GM08714 (cell line): ENCODE measurements at regions not wholly inside any gene's neighbourhood (a gene's known extent, or its start where the extent isn't known, plus 50 kb on each side); places are given as distances from the start of the nearest gene placed in this dataset.

Source experiments
- H3K4me3 ChIP-seq: fragments of 200-500 bp; sonication (Bioruptor generic); 2 replicates; pipeline ENCODE4 v1.5.1; 2014; ENCODE audit warnings: mild to moderate bottlenecking, low read length, inconsistent platforms
- ZNF274 ChIP-seq: IDR thresholded peaks from 2 replicates; pipeline ENCODE4 v1.6.1; 2012; ENCODE audit warnings: mild to moderate bottlenecking, low read depth, low read length

DNA sequence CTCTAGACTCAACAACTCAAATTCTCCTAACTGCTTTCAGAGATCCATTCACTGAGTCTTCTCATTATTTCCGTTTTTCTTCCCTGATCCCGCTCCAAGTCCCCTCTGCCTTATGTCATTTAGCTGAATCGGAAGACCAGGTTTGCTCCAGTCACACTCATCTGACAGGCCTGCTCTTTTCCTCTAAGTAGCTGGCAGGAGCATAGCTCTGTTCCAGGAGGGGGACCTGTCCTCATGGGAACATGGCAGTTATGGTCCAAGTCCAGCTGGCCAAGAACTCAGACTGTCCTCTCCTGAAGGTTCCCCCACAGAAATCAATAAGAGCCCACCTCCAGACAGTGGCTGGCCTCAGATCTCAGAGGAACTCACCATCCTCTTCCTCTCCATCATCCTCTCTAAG is 130.9 kb upstream of the SERP2 start:
- no peak overlapping the region for H3K4me3 ChIP-seq
- TF ChIP-seq ZNF274 = no peak

DNA sequence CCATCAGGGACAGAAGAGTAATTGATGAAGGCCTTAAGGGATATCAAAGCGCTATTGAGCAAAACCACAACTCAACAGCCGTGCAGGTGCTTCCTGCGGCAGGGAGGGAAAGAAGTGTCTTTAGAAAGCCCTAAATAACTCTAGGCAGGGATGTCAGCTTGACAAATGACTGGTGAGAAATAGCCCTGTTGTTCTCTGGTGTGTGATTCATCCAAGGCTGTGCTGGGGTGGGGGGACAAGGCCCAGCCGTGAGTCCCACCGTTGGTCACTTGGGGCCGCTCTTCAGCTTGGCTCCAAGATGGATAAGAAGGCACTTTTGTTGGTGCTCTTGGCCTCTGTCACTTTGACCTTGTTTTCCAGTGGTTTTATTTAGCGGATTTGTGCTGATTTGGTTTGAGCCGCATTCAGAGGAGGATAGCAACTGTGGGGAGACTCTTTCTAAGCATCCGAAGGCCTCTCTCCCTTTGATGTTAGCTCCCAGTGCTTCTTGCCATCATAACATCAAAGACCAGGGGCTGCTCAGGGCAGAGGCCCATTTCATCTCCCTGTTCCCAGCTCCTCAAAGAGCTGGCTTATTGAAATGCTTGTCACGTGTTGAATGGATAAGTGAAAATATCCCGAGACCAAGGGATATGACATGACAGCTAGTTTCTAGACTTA is 130.3 kb upstream of the SERP2 start:
- no peak overlapping the region for H3K4me3 ChIP-seq
- TF ChIP-seq ZNF274 = no peak

DNA sequence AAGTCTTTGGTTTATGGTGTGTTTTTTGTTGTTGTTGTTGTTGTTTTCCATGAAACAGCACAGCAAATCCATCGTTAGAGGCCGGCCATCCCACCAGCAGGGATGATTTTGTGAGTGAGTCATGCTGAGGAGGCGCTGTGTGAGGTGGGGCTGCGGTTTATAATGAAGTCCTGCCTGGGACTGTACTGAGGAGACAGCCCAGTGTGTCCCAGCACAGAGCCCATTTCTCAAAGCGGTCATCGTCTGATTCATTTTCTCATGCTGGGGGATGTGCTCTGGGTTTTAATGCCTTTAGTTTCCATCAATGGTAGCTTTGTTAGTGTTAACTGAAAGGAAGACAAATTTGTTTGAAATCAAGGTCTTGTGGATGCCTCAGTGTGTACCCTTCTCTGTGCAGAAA is 129.3 kb upstream of the SERP2 start:
- no peak overlapping the region for H3K4me3 ChIP-seq

DNA sequence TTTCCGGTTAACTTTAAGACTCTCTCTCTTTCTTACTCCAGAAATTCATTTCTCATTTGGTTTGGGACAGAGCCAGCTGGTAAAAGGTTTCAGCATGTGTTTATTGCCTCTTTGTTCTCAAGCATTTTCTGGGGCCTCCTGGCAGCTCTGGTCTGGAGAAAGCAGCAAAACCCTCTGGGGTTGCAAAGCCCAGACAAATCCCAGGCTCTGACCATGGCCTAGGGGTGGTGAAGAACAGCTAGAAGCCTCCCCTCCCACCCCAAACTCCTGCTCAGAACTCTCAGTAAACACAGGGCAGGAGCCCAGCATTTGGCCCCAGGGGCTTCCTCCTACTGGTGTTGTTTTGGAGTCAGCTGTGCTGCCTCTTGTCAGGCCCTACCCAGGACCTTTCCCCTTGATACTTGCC is 124.2 kb upstream of the SERP2 start:
- H3K4me3 ChIP-seq = no peak overlapping the region
- no peak for TF ChIP-seq ZNF274

More for the DNA sequence above, 129.3 kb upstream of the SERP2 start:
- no peak for TF ChIP-seq ZNF274

DNA sequence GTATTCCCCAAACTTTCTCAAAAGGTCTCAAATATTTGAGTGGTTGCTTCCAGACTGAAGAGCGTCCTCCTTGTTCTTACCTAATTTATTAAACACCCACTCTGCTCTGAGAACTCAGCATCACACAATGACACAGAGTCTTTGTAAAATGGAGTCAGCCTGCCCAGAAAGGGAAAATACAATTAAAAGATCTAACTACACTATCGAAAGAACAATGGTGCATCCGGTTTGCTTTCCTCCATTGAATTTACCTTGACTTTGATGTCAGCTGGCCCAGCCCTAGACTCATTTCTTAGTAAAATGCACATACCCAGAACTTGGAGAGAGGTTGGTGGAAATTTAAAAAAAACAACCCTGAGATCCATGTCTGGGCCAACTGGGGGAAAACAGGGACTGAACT is 120.7 kb upstream of the SERP2 start:
- H3K4me3 ChIP-seq = no peak overlapping the region
- no peak for TF ChIP-seq ZNF274

DNA sequence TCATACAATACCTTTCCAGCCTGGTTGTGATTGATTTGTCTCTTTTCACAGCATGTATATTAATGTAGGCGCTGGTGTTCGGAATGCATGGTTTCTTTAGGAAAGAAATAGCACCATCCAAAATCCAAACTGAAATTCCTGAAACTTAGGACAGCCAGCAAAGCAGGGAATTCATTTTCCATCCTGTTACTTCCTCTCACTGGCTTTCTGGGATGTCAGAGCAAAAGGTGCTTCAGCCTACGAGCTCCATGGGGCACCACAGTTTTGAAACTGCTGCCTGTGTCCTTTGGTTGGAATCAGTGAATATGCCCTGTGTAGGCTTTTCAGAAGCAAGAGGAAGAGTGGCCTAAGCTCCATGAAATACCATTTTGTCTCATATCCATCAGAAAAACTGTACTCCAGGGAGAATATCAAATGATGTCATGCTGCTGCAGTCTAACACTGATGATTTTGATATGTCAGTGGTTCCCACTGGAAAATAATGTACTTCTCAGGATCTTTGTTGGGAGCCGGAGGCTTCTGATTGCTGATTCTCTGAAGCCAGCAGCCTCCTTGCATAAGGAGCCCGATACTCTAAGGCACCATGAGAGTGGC is 117.8 kb upstream of the SERP2 start:
- no peak overlapping the region for H3K4me3 ChIP-seq
- TF ChIP-seq ZNF274 = no peak

DNA sequence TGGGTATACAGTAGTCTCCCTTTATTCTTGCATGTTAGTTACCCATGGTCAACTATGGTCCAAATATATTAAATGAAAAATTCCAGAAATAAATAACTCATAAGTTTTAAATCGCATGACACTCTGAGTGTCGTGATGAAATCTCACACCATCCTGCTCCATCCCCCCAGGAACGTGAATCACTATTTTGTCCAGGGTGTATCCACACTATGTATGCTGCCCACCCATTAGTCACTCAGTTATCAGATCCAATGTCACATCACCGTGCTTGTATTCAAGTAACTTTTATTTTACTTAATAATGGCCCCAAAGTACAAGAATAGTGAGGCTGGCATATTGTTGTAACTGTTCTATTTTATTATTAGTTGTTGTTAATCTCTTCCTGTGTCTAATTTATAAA is 115.8 kb upstream of the SERP2 start:
- H3K4me3 ChIP-seq = no peak overlapping the region
- TF ChIP-seq ZNF274 = no peak

DNA sequence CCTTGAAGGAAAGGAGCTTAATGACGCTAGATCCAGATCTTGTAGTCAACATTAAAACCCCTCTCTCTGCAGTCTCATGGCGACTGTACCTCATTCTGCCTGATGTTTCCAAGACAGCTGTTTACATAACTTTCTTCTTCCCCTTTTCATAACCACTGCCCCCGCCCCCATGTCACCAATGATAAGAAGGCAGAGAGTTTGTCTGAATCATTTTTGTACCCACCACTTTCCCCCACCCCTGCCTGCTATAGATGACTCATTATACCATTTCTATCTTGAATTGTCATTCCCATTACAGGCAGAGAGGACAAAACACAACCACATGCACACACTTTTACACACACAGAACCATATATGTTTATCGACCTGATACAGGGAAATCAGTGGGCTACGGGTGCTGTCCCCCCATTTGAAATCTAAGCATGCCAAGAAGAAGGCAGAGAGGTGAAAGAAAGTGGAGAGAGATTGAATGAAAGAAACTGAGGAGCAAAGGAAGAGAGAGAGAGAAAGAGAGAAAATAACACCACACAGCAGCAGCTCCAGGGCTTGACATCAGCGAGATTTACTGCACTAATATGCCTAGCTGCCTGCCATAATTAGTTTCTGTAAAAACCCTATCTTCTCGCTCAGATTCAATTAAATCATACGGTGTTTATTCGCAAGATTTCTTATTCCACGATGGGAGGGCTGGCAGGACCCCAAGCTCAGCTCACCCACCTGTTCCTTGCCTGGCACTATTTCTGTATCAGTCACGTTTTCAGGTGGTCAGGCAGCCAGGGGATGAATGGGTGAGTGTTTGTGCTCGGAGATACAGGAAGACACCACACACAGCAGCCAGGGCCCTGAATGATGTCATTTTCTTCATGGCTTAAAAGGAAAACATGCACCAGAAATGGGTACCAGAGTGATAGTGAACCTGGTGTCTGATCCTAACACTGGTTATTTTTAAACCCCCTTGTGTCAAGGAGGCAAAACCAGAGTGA is 114.3 kb upstream of the SERP2 start:
- TF ChIP-seq ZNF274 = no peak
- peak overlapping the region; percentile 29; the same call in 1 of the 2 replicates for H3K4me3 ChIP-seq

DNA sequence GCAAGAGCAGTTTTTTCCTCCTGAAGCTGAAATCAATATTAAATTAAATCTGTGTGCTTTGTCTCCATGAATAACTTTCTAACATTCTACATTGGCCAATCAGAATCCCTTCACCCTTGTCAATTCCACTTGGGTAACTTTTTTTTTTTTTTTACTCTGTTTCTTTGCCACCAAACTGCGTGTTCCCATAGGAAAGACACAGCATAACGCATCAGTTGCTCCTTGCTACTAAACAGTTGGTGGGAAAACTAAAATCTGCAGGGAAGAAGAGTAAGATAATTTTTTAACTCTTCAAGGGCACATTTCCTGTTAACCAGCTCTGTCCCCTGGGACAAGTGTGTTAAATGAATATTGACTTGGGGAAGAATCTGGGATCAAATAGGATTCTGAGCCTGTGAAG is 113.3 kb upstream of the SERP2 start:
- no peak for TF ChIP-seq ZNF274
- H3K4me3 ChIP-seq = no peak overlapping the region

DNA sequence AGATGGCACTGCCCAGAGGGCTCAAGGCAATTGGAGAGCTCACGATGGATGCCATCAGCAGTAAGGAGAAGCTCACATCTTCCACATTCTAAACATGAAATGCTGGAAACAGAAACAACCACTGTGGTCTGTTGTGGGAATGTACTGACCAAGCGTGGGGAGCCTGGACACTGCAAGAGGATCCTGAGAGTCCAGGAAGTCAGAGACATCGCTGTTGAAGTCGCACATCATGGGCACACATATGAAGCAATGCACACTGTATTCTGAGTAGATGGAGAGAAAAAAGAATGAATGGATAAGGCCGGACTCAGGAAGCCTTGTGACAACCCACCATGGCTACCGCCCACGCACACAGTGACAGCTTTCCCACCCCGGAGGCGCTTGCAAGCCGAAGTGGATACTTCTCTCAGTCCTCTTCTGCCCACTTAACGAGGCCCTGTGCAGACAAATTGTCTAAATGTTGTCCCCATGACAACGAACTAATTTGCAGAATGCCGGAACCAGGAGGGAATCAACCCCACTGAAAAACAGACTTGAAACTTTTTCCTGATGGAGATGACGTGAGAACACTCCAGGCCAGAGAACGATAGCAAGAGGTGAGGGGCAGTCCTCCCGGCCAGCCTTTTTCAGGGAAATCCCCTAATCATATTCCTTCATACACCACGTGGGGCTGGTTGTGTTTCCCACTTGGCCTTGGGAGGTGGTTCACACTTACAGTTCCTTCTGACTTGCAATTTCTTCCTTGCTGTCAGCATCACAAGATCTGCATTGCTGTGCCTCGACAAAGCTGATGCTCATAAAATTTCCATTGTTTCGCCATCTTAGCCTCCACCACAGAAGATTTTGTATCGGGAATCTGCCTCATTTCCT is 109.6 kb upstream of the SERP2 start:
- no peak for TF ChIP-seq ZNF274
- H3K4me3 ChIP-seq = no peak overlapping the region

DNA sequence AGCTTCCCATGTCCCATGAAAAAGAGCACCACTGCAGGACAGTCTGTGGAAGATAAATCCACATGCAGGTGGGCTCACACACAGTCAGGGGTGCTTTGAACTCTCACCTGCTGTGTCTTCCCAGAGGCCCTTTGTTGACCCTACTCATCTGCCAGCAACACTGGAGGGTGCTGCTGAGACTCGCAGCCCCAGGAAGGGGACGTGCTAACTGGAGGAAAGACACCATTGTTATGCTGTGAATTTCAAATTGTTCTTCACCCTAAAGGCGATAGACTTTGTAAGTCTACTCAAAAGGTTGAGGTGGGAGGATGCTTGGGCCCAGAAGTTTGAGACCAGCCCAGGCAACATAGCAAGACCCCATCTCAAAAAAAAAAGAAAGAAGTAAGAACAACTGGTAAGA is 107.3 kb upstream of the SERP2 start:
- no peak for TF ChIP-seq ZNF274
- H3K4me3 ChIP-seq = no peak overlapping the region

DNA sequence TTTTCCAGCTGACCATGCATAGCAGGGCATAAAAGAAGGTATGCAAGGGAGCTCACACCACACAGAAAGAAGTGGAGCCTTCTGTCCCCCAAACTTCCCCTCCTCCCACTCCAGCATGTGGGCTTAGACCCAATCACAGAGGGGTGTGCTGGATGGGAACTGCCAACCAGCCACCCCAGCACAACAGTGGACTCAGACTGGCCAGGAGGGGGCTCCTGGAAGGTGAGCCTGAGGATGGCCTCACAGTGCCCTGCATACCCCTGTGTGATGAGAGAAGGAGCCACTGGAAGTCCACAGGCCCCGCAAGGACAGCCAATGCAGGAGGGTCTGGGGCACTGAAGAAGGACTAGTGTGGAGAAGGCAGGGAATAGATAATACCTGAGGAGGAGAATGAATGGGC is 106.9 kb upstream of the SERP2 start:
- H3K4me3 ChIP-seq = no peak overlapping the region
- no peak for TF ChIP-seq ZNF274

DNA sequence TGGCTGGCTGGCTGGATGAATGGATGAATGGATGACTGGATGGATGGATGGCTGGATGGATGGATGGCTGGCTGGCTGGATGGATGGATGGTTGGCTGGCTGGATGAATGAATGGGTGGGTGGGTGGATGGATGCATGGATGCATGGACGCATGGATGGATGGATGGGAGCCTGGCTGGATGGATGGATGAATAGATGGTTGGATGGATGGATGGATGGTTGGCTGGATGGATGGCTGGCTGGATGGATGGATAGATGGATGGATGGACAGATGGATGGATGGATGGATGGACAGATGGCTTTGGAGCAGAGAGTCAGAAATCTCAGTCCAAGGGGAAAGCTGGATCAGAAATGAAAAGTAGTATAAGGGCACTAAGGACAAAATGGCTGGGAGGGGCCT is 106.4 kb upstream of the SERP2 start:
- no peak overlapping the region for H3K4me3 ChIP-seq
- no peak for TF ChIP-seq ZNF274

DNA sequence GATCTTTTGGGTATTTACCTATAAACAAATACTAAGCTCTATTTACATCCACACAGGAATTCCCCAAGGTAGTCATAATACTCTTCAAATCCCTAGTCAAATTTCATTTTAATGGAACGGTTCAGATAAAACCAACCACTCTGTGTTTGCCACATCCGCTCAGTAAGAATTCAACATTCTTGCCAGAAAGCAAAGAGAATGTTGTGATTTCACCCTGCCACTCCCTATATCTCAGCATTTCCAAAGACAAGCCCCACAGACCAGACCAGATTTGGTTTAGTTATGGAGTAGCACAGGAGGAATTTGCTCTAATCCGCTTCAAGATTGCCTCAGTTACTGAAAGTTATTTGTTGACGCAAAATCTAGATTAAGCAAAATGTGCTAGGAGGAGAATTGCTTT is 105.6 kb upstream of the SERP2 start:
- TF ChIP-seq ZNF274 = no peak
- H3K4me3 ChIP-seq = no peak overlapping the region
